ENCODE measurements at regions not wholly inside any gene's neighbourhood (a gene's known extent, or its start where the extent isn't known, plus 50 kb on each side); places are given as distances from the start of the nearest gene placed in this dataset.
"Not testable (repeated sequence)": the region's sequence is repeated elsewhere in the genome, so short reads cannot be mapped to it uniquely, and the experiment has no call there.

GRCh38 chr13:34175551-34175950 is 357.6 kb downstream of the RFC3 start:
- intact Hi-C loops (cut with DNase I), result no loop called here
- no peak for DNase-seq (ENCODE audit: low spot score)

GRCh38 chr13:34176633-34177032 is 358.7 kb downstream of the RFC3 start:
- intact Hi-C loops (cut with DNase I), result no loop called here
- no peak for DNase-seq (ENCODE audit: low spot score)

GRCh38 chr13:34179481-34179880 is 361.5 kb downstream of the RFC3 start:
- intact Hi-C loops (cut with DNase I), result no loop called here
- no peak for DNase-seq (ENCODE audit: low spot score)

- no peak for DNase-seq (ENCODE audit: low spot score)
- intact Hi-C loops (cut with DNase I), result no loop called here
These were observed 362.0 kb downstream of the RFC3 start for GRCh38 chr13:34179927-34180326.

GRCh38 chr13:34181256-34181655 is 363.3 kb downstream of the RFC3 start:
- DNase-seq (ENCODE audit: low spot score); intact Hi-C loops (cut with DNase I): not testable (repeated sequence)

- intact Hi-C loops (cut with DNase I), result no loop called here
- no peak for DNase-seq (ENCODE audit: low spot score)
These were observed 372.0 kb downstream of the RFC3 start for GRCh38 chr13:34189946-34190345.

- intact Hi-C loops (cut with DNase I), result no loop called here
- no peak for DNase-seq (ENCODE audit: low spot score)
These were observed 383.3 kb downstream of the RFC3 start for GRCh38 chr13:34201050-34201913.

- no peak for DNase-seq (ENCODE audit: low spot score)
- intact Hi-C loops (cut with DNase I), result no loop called here
These were observed 389.4 kb downstream of the RFC3 start for GRCh38 chr13:34207334-34207733.

GRCh38 chr13:34207872-34208271 is 389.9 kb downstream of the RFC3 start:
- DNase-seq (ENCODE audit: low spot score), result no peak
- intact Hi-C loops (cut with DNase I), result no loop called here

- no peak for DNase-seq (ENCODE audit: low spot score)
- intact Hi-C loops (cut with DNase I), result no loop called here
These were observed 390.4 kb downstream of the RFC3 start for GRCh38 chr13:34208336-34208735.

GRCh38 chr13:34210341-34210740 is 392.4 kb downstream of the RFC3 start:
- no peak for DNase-seq (ENCODE audit: low spot score)
- intact Hi-C loops (cut with DNase I), result no loop called here

- intact Hi-C loops (cut with DNase I), result no loop called here
- no peak for DNase-seq (ENCODE audit: low spot score)
These were observed 396.7 kb downstream of the RFC3 start for GRCh38 chr13:34214686-34215085.

GRCh38 chr13:34216256-34216655 is 398.3 kb downstream of the RFC3 start:
- intact Hi-C loops (cut with DNase I), result no loop called here
- DNase-seq (ENCODE audit: low spot score), result no peak

GRCh38 chr13:34217343-34218025 is 399.5 kb downstream of the RFC3 start:
- intact Hi-C loops (cut with DNase I), result no loop called here

GRCh38 chr13:34223984-34224383 is 406.0 kb downstream of the RFC3 start:
- intact Hi-C loops (cut with DNase I), result no loop called here
- DNase-seq (ENCODE audit: low spot score), result no peak

More at GRCh38 chr13:34217343-34218025, 399.5 kb downstream of the RFC3 start:
- no peak for DNase-seq (ENCODE audit: low spot score)

- DNase-seq (ENCODE audit: low spot score), result peak; percentile 72
- intact Hi-C loops (cut with DNase I), result no loop called here
These were observed 406.9 kb downstream of the RFC3 start for GRCh38 chr13:34224877-34225276.

- intact Hi-C loops (cut with DNase I), result no loop called here
- no peak for DNase-seq (ENCODE audit: low spot score)
These were observed 412.3 kb downstream of the RFC3 start for GRCh38 chr13:34230271-34230670.

- no peak for DNase-seq (ENCODE audit: low spot score)
- intact Hi-C loops (cut with DNase I), result no loop called here
These were observed 423.4 kb downstream of the RFC3 start for GRCh38 chr13:34241332-34241731.

GRCh38 chr13:34243403-34243802 is 425.5 kb downstream of the RFC3 start:
- DNase-seq (ENCODE audit: low spot score), result no peak
- intact Hi-C loops (cut with DNase I), result no loop called here

- intact Hi-C loops (cut with DNase I), result no loop called here
These were observed 428.6 kb downstream of the RFC3 start for GRCh38 chr13:34246511-34246910.

GRCh38 chr13:34247596-34247995 is 429.6 kb downstream of the RFC3 start:
- intact Hi-C loops (cut with DNase I), result no loop called here
- no peak for DNase-seq (ENCODE audit: low spot score)

More at GRCh38 chr13:34246511-34246910, 428.6 kb downstream of the RFC3 start:
- DNase-seq (ENCODE audit: low spot score), result no peak

All from posterior vena cava (tissue), 2 donors.